Left lung (tissue), 4 donors: ENCODE measurements at regions not wholly inside any gene's neighbourhood (a gene's known extent, or its start where the extent isn't known, plus 50 kb on each side); places are given as distances from the start of the nearest gene placed in this dataset.

Experiments
- ATAC-seq: fragments of 200-7000 bp; cut with Tn5 transposase; one replicate; pipeline ENCODE4 v1.9.1; 2020; ENCODE audit warnings: moderate library complexity
- DNase-seq, 4 donors: peaks; one replicate each; pipeline ENCODE4 v3.0.0-alpha.2; 2013 to 2020
- H3K27ac ChIP-seq, 2 donors: fragments of 200-600 bp; sonication (generic) in 1 of 2; one replicate each; pipeline versions ENCODE4 v1.5.0 to v1.8.0; 2020 to 2021
- H3K27me3 ChIP-seq, 2 donors: fragments of 200-600 bp; sonication (generic) in 1 of 2; one replicate each; pipeline versions ENCODE4 v1.5.0 to v1.8.0; 2020 to 2021
- H3K36me3 ChIP-seq, 2 donors: fragments of 200-600 bp; sonication (generic) in 1 of 2; one replicate each; pipeline versions ENCODE4 v1.5.0 to v1.8.0; 2020 to 2021
- H3K4me1 ChIP-seq, 2 donors: fragments of 200-600 bp; one replicate each; pipeline ENCODE4 v1.8.0; 2021
- H3K4me3 ChIP-seq, 2 donors: fragments of 200-600 bp; sonication (generic) in 1 of 2; one replicate each; pipeline versions ENCODE4 v1.5.0 to v1.8.0; 2020 to 2021; ENCODE audit warnings: mild to moderate bottlenecking in 1 of 2
- H3K9me3 ChIP-seq, 2 donors: fragments of 200-600 bp; sonication (generic) in 1 of 2; one replicate each; pipeline versions ENCODE4 v1.5.0 to v1.8.0; 2020 to 2021
- CTCF ChIP-seq, 2 donors: fragments of 200-600 bp; sonication (generic) in 1 of 2; IDR thresholded peaks; one replicate each; pipeline versions ENCODE4 v1.5.0 to v1.8.0; 2021; ENCODE audit warnings: antibody characterized with exemption in 2 of 2
- intact Hi-C, 2 donors: fragments of 100-400 bp; cut with DNase I; formaldehyde crosslinking; loops; one replicate each; pipeline versions ENCODE4 v1.11.2 to v1.14.2; 2022
- donor health status: DM: no; HTN: yes; CAD: no.
- donor health status: DM: no; HTN: no; CAD: no.

DNA sequence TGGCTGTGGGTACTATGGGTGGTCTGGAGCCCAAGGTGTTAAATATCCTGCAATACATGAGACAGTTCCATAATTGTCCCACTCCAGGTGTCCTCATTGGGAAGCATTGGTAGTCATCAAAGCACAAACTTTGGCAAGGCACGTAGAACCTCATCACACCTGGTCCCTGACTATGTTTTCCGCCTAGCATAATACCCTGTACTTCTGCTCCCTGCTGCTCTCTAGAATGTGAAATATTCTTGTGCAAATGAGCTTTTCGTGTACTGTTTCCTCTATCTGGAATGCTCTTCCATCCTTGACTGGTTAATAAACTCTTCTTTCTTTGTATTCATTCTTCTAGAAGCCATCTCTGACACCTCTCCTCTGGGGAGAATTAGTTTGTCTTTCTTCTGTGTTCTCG lies 103.2 kb downstream of the EBLN2 start:
- intact Hi-C loops: no loop called here
- DNase-seq (no peak), ATAC-seq (no peak)
- Histone ChIP-seq H3K4me3 (no peak overlapping the region), H3K9me3 (peaks cover 0 to 4% of the 10 kb centered on the region in 2 donors), H3K27ac (no peak overlapping the region), H3K4me1 (no peaks in the 10 kb centered on the region), H3K27me3 (no peaks in the 10 kb centered on the region), H3K36me3 (no peaks in the 10 kb centered on the region)
- TF ChIP-seq CTCF (IDR thresholded peaks at IDR 0.05): no peak

GRCh38 chr3:73175698-73176097 lies 114.2 kb downstream of the EBLN2 start:
- no peak for TF ChIP-seq CTCF (IDR thresholded peaks at IDR 0.05)
- no peaks in the 10 kb centered on the region for H3K27me3 ChIP-seq
- H3K4me1 ChIP-seq: no peaks in the 10 kb centered on the region
- intact Hi-C loops: no loop called here
- H3K27ac ChIP-seq: no peak overlapping the region
- peaks cover 0 to 2% of the 10 kb centered on the region in 2 donors for H3K9me3 ChIP-seq
- H3K36me3 ChIP-seq: no peaks in the 10 kb centered on the region
- DNase-seq: no peak
- no peak for ATAC-seq
- no peak overlapping the region for H3K4me3 ChIP-seq

DNA sequence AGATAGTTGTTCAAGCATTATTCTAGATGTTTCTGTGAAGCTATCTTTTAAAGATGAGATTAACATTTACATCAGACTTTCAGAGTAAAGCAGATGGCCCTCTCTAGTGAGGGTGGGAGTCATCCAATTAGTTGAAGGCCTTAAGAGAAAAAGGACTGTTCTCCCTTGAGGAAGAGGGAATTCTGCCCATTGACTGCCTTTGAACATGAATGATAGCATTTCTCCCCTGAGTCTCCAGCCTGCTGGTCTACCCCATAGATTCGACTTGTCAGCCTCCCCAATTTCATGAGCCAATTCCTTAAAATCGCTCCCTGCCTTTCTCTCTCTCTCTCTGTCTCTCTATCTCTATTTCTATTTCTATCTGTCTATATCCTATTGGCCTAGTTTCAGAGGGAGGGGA lies 115.5 kb downstream of the EBLN2 start:
- no peaks in the 10 kb centered on the region for H3K27me3 ChIP-seq
- H3K4me1 ChIP-seq: no peaks in the 10 kb centered on the region
- no peak overlapping the region for H3K4me3 ChIP-seq
- intact Hi-C loops: no loop called here
- H3K36me3 ChIP-seq: no peaks in the 10 kb centered on the region
- H3K27ac ChIP-seq: no peak overlapping the region
- DNase-seq (no peak), ATAC-seq (no peak)
- no peak for TF ChIP-seq CTCF (IDR thresholded peaks at IDR 0.05)
- H3K9me3 ChIP-seq: peaks cover 0 to 2% of the 10 kb centered on the region in 2 donors

DNA sequence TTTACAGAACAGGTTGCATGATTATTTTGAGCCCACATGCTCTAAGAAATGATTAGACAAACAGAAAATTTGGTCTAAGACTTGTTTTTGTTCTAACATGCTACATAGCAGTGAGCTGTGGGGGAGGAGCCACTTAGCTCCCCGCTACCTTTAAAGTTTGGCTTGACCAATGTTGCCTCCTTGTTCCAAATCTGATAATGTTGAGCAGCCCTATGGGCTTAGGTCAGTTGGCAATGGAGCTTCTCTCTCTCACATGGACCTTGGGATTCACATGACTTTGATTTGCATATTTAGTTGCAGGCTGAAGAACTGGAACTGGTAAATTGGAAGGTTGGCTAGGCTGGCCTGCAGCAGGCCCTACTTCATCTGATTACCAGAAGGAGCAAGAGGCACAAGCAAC lies 116.4 kb downstream of the EBLN2 start:
- H3K27ac ChIP-seq: no peak overlapping the region
- no peak for ATAC-seq
- no peak overlapping the region for H3K4me3 ChIP-seq
- TF ChIP-seq CTCF (IDR thresholded peaks at IDR 0.05): no peak
- H3K36me3 ChIP-seq: no peaks in the 10 kb centered on the region
- H3K27me3 ChIP-seq: no peaks in the 10 kb centered on the region
- H3K4me1 ChIP-seq: no peaks in the 10 kb centered on the region
- DNase-seq: no peak
- intact Hi-C loops: no loop called here
- peaks cover 0 to 2% of the 10 kb centered on the region in 2 donors for H3K9me3 ChIP-seq

DNA sequence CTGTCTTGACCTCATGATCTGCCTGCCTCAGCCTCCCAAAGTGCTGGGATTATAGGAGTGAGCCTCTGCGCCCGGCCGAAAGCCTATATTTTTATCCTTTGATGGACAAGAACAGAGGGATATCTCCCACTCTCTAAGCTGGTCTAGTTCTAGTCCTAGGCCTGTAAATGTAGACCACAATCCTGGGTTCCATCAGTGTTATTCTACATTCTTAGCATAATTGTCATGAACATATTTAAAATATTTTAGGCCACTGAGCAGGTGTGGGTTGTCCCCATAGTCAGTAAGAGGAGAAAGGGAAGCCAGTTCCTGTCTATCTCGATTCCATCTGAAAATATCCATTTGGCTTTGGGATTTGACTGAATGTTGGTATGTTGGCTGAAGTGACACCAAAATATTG lies 118.1 kb downstream of the EBLN2 start:
- no peak for ATAC-seq
- H3K4me3 ChIP-seq: no peak overlapping the region
- no peaks in the 10 kb centered on the region for H3K27me3 ChIP-seq
- peaks cover 0 to 2% of the 10 kb centered on the region in 2 donors for H3K9me3 ChIP-seq
- intact Hi-C loops: no loop called here
- no peaks in the 10 kb centered on the region for H3K36me3 ChIP-seq
- TF ChIP-seq CTCF (IDR thresholded peaks at IDR 0.05): no peak
- H3K27ac ChIP-seq: no peak overlapping the region
- DNase-seq: no peak
- no peaks in the 10 kb centered on the region for H3K4me1 ChIP-seq
